ENCODE measurements at regions not wholly inside any gene's neighbourhood (a gene's known extent, or its start where the extent isn't known, plus 50 kb on each side); places are given as distances from the start of the nearest gene placed in this dataset.
"Not testable (repeated sequence)": the region's sequence is repeated elsewhere in the genome, so short reads cannot be mapped to it uniquely, and the experiment has no call there.

GRCh38 chr10:28771580-28772090, 94.3 kb downstream of the BAMBI start:
- H3K36me3 Mint-ChIP-seq (ENCODE audit: low read depth); H3K27me3 Mint-ChIP-seq (ENCODE audit: low read depth); H3K27ac Mint-ChIP-seq; H3K4me3 Mint-ChIP-seq; H3K9me3 Mint-ChIP-seq; DNase-seq (ENCODE audit: low spot score); H3K4me1 Mint-ChIP-seq (ENCODE audit: low read depth): not testable (repeated sequence)

DNA sequence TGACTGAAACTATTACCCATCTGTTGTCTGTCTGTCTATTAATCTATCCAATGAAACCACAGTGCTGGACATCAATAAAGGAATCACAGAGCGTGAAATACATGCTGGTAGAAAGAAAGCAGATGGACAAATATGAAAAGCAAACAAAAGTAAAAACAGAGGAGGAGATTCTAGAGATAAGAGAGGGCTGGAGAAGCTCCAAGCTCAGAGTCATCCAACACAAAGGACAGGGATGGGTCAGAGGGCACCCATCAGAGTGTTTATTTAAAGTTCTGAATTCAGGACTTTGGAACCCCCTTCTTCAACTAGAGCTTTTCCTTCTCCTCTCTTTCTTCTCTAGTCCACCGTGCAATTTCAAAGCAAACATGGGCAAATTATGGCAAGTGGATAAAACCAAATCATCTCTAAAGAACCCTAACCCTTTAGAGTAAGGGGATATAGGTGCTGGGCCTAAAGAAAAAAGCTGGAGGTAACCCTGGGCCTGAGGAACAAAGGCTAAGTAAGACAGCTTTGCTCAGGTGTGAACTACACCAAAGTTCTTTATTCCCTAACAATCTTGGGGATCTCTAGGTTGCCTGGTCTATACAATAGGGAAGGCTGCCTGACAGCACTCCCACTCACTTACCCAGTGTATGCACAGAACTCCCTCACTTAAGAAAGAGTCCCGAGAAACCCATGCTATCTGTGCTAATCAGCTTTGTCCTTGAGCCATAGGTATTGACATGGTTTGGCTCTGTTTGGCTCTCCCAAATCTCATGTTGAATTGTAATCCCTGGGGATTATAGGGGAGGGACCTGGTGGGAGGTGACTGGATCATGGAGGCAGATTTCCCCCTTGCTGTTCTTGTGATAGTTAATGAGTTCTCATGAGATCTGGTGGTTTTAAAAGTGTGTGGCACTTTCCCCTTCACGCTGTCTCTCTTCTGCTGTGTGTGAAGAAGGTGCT, 97.0 kb downstream of the BAMBI start:
- no peaks in the 10 kb centered on the region for H3K27me3 Mint-ChIP-seq (ENCODE audit: low read depth)
- H3K4me1 Mint-ChIP-seq (ENCODE audit: low read depth) = peaks cover 2% of the 10 kb centered on the region
- no peak overlapping the region for H3K4me3 Mint-ChIP-seq
- peaks cover 7% of the 10 kb centered on the region for H3K9me3 Mint-ChIP-seq
- no peaks in the 10 kb centered on the region for H3K36me3 Mint-ChIP-seq (ENCODE audit: low read depth)
- no peak overlapping the region for H3K27ac Mint-ChIP-seq
- no peak for DNase-seq (ENCODE audit: low spot score)

- no peaks in the 10 kb centered on the region for H3K36me3 Mint-ChIP-seq (ENCODE audit: low read depth)
- no peak overlapping the region for H3K4me3 Mint-ChIP-seq
- no peaks in the 10 kb centered on the region for H3K27me3 Mint-ChIP-seq (ENCODE audit: low read depth)
- peaks cover 7% of the 10 kb centered on the region for H3K9me3 Mint-ChIP-seq
- no peak for DNase-seq (ENCODE audit: low spot score)
- peaks cover 2% of the 10 kb centered on the region for H3K4me1 Mint-ChIP-seq (ENCODE audit: low read depth)
- no peak overlapping the region for H3K27ac Mint-ChIP-seq
These were observed 98.5 kb downstream of the BAMBI start for GRCh38 chr10:28775773-28776172.

DNA sequence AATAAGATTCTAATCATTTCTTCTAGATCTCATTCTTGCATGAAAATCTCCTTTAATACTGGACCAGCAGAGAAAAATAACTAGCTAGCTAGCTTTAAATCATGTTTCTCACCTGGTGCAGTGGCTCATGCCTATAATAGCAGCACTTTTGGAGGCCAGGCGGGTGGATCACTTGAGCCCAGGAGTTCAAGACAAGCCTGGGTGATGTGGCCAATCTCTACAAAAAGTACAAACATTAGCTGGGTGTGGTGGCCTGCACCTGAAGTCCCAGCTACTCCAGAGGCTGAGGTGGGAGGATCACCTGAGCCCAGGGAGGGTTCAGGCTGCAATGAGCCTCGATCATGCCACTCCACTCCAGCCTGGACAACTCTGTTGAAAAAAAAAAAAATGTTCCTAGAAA, 99.2 kb downstream of the BAMBI start:
- Mint-ChIP-seq H3K27me3 (ENCODE audit: low read depth) (no peaks in the 10 kb centered on the region), H3K4me1 (ENCODE audit: low read depth) (peaks cover 2% of the 10 kb centered on the region), H3K4me3 (no peak overlapping the region), H3K36me3 (ENCODE audit: low read depth) (no peaks in the 10 kb centered on the region), H3K9me3 (peaks cover 7% of the 10 kb centered on the region), H3K27ac (no peak overlapping the region)
- DNase-seq (ENCODE audit: low spot score) = no peak

DNA sequence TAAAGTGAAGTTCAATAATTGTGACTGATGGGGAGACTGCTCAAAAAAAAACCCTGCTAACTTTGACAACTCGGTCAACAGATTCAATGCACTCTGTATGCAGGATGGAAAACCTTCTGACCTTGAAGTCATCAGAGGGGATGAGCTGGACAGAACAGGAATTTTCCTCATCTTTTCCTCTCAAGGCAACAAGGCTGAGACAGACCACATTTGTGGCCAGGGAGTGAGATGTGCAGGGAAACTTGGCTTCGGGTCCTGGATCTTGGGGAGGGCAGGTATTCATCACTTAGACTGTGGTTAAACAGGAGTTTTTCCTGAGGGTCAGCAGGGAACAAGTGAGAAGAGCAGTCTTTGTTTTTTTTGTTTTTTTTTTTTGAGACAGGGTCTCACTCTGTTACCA, 100.6 kb downstream of the BAMBI start:
- DNase-seq (ENCODE audit: low spot score) = no peak
- Mint-ChIP-seq H3K4me1 (ENCODE audit: low read depth) (peaks cover 2% of the 10 kb centered on the region), H3K4me3 (no peak overlapping the region), H3K27me3 (ENCODE audit: low read depth) (no peaks in the 10 kb centered on the region), H3K9me3 (peaks cover 7% of the 10 kb centered on the region), H3K36me3 (ENCODE audit: low read depth) (no peaks in the 10 kb centered on the region), H3K27ac (no peak overlapping the region)

GRCh38 chr10:28778524-28778923, 101.2 kb downstream of the BAMBI start:
- H3K4me3 Mint-ChIP-seq = no peak overlapping the region

DNA sequence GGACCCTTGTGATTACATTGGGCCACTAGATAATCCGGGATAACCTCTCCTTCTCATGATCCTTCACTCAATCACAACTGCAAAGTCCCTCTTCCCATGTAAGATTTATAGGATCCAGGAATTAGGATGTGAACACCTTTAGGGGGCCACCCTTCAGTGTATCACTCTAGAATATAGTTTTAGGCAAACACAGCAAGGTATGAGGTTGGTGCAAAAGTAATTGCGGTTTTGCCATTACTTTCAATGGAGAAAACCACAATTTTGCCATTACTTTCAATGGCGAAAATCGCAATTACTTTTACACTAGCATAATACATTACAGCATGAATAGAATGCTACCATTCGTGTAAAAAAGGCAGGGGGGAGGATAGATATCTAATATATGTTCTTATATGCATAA, 104.0 kb downstream of the BAMBI start:
- Mint-ChIP-seq H3K27ac (no peak overlapping the region), H3K4me3 (no peak overlapping the region), H3K36me3 (ENCODE audit: low read depth) (no peaks in the 10 kb centered on the region), H3K9me3 (no peaks in the 10 kb centered on the region), H3K4me1 (ENCODE audit: low read depth) (no peaks in the 10 kb centered on the region), H3K27me3 (ENCODE audit: low read depth) (peaks cover 2% of the 10 kb centered on the region)
- DNase-seq (ENCODE audit: low spot score) = no peak

More at GRCh38 chr10:28778524-28778923, 101.2 kb downstream of the BAMBI start:
- DNase-seq (ENCODE audit: low spot score) = no peak
- Mint-ChIP-seq H3K27ac (no peak overlapping the region), H3K4me1 (ENCODE audit: low read depth) (peaks cover 2% of the 10 kb centered on the region), H3K27me3 (ENCODE audit: low read depth) (no peaks in the 10 kb centered on the region), H3K36me3 (ENCODE audit: low read depth) (no peaks in the 10 kb centered on the region), H3K9me3 (peaks cover 7% of the 10 kb centered on the region)

GRCh38 chr10:28783087-28783486, 105.8 kb downstream of the BAMBI start:
- Mint-ChIP-seq H3K27ac (no peak overlapping the region), H3K36me3 (ENCODE audit: low read depth) (no peaks in the 10 kb centered on the region), H3K4me3 (no peak overlapping the region), H3K9me3 (no peaks in the 10 kb centered on the region), H3K27me3 (ENCODE audit: low read depth) (peaks cover 2% of the 10 kb centered on the region), H3K4me1 (ENCODE audit: low read depth) (peaks cover 1% of the 10 kb centered on the region)
- no peak for DNase-seq (ENCODE audit: low spot score)

- peaks cover 2% of the 10 kb centered on the region for H3K27me3 Mint-ChIP-seq (ENCODE audit: low read depth)
- H3K36me3 Mint-ChIP-seq (ENCODE audit: low read depth) = no peaks in the 10 kb centered on the region
- H3K9me3 Mint-ChIP-seq = no peaks in the 10 kb centered on the region
- no peak for DNase-seq (ENCODE audit: low spot score)
- H3K4me1 Mint-ChIP-seq (ENCODE audit: low read depth) = peaks cover 7% of the 10 kb centered on the region
- no peak overlapping the region for H3K4me3 Mint-ChIP-seq
- no peak overlapping the region for H3K27ac Mint-ChIP-seq
These were observed 107.7 kb downstream of the BAMBI start for GRCh38 chr10:28785018-28785417.

DNA sequence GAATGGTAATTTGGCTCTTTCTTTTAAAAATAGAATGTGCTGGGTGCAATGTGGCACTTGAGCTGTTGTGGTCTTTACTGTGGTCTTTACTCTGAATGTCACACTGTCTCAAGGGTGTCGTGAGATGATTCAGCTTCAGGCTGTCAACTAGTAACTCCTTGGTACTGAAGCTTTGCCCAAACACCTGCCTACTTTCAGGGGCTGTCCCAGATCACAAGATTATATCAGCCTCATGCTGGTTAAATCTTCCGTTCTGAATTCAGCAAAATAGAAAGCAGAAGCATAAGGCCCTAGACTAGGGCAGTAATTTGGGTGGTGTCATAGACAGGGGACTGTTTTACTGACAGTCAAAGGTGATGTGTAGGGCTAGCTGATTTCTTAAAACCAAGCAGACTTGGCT, 110.9 kb downstream of the BAMBI start:
- peak; percentile 44 for DNase-seq (ENCODE audit: low spot score)
- H3K27ac Mint-ChIP-seq = no peak overlapping the region
- H3K4me3 Mint-ChIP-seq = peak overlapping the region; percentile 17
- H3K4me1 Mint-ChIP-seq (ENCODE audit: low read depth) = peaks cover 7% of the 10 kb centered on the region
- no peaks in the 10 kb centered on the region for H3K36me3 Mint-ChIP-seq (ENCODE audit: low read depth)
- peaks cover 2% of the 10 kb centered on the region for H3K27me3 Mint-ChIP-seq (ENCODE audit: low read depth)
- no peaks in the 10 kb centered on the region for H3K9me3 Mint-ChIP-seq

GRCh38 chr10:28788762-28789161, 111.4 kb downstream of the BAMBI start:
- no peak for DNase-seq (ENCODE audit: low spot score)
- no peaks in the 10 kb centered on the region for H3K36me3 Mint-ChIP-seq (ENCODE audit: low read depth)
- peaks cover 2% of the 10 kb centered on the region for H3K27me3 Mint-ChIP-seq (ENCODE audit: low read depth)
- H3K27ac Mint-ChIP-seq = no peak overlapping the region
- H3K4me3 Mint-ChIP-seq = peak overlapping the region; percentile 17
- no peaks in the 10 kb centered on the region for H3K9me3 Mint-ChIP-seq
- peaks cover 7% of the 10 kb centered on the region for H3K4me1 Mint-ChIP-seq (ENCODE audit: low read depth)

GRCh38 chr10:28790146-28790545, 112.8 kb downstream of the BAMBI start:
- no peak overlapping the region for H3K4me3 Mint-ChIP-seq
- DNase-seq (ENCODE audit: low spot score) = no peak
- no peaks in the 10 kb centered on the region for H3K36me3 Mint-ChIP-seq (ENCODE audit: low read depth)
- peaks cover 7% of the 10 kb centered on the region for H3K4me1 Mint-ChIP-seq (ENCODE audit: low read depth)
- H3K9me3 Mint-ChIP-seq = no peaks in the 10 kb centered on the region
- no peaks in the 10 kb centered on the region for H3K27me3 Mint-ChIP-seq (ENCODE audit: low read depth)
- H3K27ac Mint-ChIP-seq = no peak overlapping the region

GRCh38 chr10:28793482-28793881, 116.2 kb downstream of the BAMBI start:
- H3K4me3 Mint-ChIP-seq = no peak overlapping the region
- DNase-seq (ENCODE audit: low spot score) = no peak
- peaks cover under 1% of the 10 kb centered on the region for H3K27me3 Mint-ChIP-seq (ENCODE audit: low read depth)
- H3K36me3 Mint-ChIP-seq (ENCODE audit: low read depth) = no peaks in the 10 kb centered on the region
- H3K4me1 Mint-ChIP-seq (ENCODE audit: low read depth) = peaks cover 2% of the 10 kb centered on the region
- no peaks in the 10 kb centered on the region for H3K9me3 Mint-ChIP-seq
- no peak overlapping the region for H3K27ac Mint-ChIP-seq

GRCh38 chr10:28794986-28795385, 117.7 kb downstream of the BAMBI start:
- Mint-ChIP-seq H3K9me3 (no peaks in the 10 kb centered on the region), H3K27ac (no peak overlapping the region), H3K4me1 (ENCODE audit: low read depth) (no peaks in the 10 kb centered on the region), H3K36me3 (ENCODE audit: low read depth) (no peaks in the 10 kb centered on the region), H3K4me3 (no peak overlapping the region), H3K27me3 (ENCODE audit: low read depth) (peaks cover 8% of the 10 kb centered on the region)
- DNase-seq (ENCODE audit: low spot score) = no peak

Measured in T-helper 2 cell treated with Interferon-gamma antibody and Interleukin-4, amounts not matched to agents 5 μg/mL and 100 μg/mL, for 36 hours (primary cell).